PC-9 (cell line): ENCODE measurements at regions not wholly inside any gene's neighbourhood (a gene's known extent, or its start where the extent isn't known, plus 50 kb on each side); places are given as distances from the start of the nearest gene placed in this dataset.

Source experiments
- BruUV-seq: library from RNA; stranded (reverse); fragments of 400-500 nt; replicated peaks from 2 replicates; lab custom pipeline; 2021; lab: Mats Ljungman, UMichigan
- CTCF ChIA-PET: fragments of 300-600 bp; sonication (Branson Sonifier 250); formaldehyde crosslinking; loops from one replicate; lab custom pipeline; 2022; ENCODE audit warnings: antibody characterized with exemption; lab: Charles Lee
- POLR2A ChIA-PET: fragments of 300-600 bp; sonication (Branson Sonifier 250); formaldehyde crosslinking; loops from one replicate; lab custom pipeline; 2022; ENCODE audit warnings: antibody characterized with exemption; ENCODE audit not compliant: unreplicated experiment; lab: Charles Lee
- DNase-seq, 2 experiments: peaks; one replicate each; pipeline versions ENCODE4 v3.0.0 to v3.0.0-alpha.2; 2015 to 2022; ENCODE audit warnings: mixed read lengths in 1 of 2
- H2AFZ ChIP-seq: fragments of 200-600 bp; sonication (generic); 2 replicates; pipeline ENCODE4 v1.8.1; 2017; ENCODE audit warnings: antibody characterized with exemption
- H3F3A ChIP-seq: fragments of 200-600 bp; sonication (generic); 2 replicates; pipeline ENCODE4 v1.8.1; 2017; ENCODE audit warnings: antibody characterized with exemption, mild to moderate bottlenecking, low read depth; ENCODE audit not compliant: insufficient read depth
- H3K27ac ChIP-seq: fragments of 200-600 bp; sonication (generic); 2 replicates; pipeline ENCODE4 v1.6.1; 2016; ENCODE audit warnings: mixed run types
- H3K27me3 ChIP-seq: fragments of 200-600 bp; sonication (generic); 2 replicates; pipeline ENCODE4 v1.6.1; 2016; ENCODE audit warnings: low read depth, mixed run types; ENCODE audit not compliant: insufficient read depth
- H3K36me3 ChIP-seq: fragments of 200-600 bp; sonication (generic); 2 replicates; pipeline ENCODE4 v1.6.1; 2016; ENCODE audit warnings: low read depth, mixed run types
- H3K4me1 ChIP-seq: fragments of 200-600 bp; sonication (generic); replicated peaks from 2 replicates; pipeline ENCODE4 v1.6.1; 2016; ENCODE audit warnings: mixed run types; ENCODE audit not compliant: insufficient read depth
- H3K4me2 ChIP-seq: fragments of 200-600 bp; sonication (generic); 2 replicates; pipeline ENCODE4 v1.6.1; 2017; ENCODE audit warnings: mixed run types
- H3K4me3 ChIP-seq: fragments of 200-600 bp; sonication (generic); 2 replicates; pipeline ENCODE4 v1.6.1; 2016; ENCODE audit warnings: mixed run types
- H3K79me2 ChIP-seq: fragments of 200-600 bp; sonication (generic); 2 replicates; pipeline ENCODE4 v1.6.1; 2017; ENCODE audit warnings: low read depth, mixed run types
- H3K9me2 ChIP-seq: fragments of 200-600 bp; sonication (generic); 2 replicates; pipeline ENCODE4 v1.8.1; 2017; ENCODE audit warnings: mild to moderate bottlenecking; ENCODE audit not compliant: insufficient read depth
- H3K9me3 ChIP-seq: fragments of 200-600 bp; sonication (generic); 2 replicates; pipeline ENCODE4 v1.8.1; 2016; ENCODE audit warnings: low read depth; ENCODE audit not compliant: insufficient read depth
- H4K20me1 ChIP-seq: fragments of 200-600 bp; sonication (generic); 2 replicates; pipeline ENCODE4 v1.8.1; 2017; ENCODE audit not compliant: insufficient read depth
- CTCF ChIP-seq: fragments of 200-600 bp; sonication (generic); conservative IDR thresholded peaks from 2 replicates; pipeline ENCODE4 v1.6.1; 2017; ENCODE audit warnings: mixed run types, antibody characterized with exemption, mild to moderate bottlenecking, moderate library complexity
- EZH2 ChIP-seq: fragments of 200-600 bp; sonication (generic); IDR thresholded peaks from 2 replicates; pipeline ENCODE4 v1.8.0; 2017; ENCODE audit warnings: antibody characterized with exemption, low read depth
- intact Hi-C: fragments of 100-400 bp; cut with micrococcal nuclease; formaldehyde crosslinking; loops from one replicate; pipeline ENCODE4 v1.10.0; 2022; ENCODE audit not compliant: unreplicated experiment

DNA sequence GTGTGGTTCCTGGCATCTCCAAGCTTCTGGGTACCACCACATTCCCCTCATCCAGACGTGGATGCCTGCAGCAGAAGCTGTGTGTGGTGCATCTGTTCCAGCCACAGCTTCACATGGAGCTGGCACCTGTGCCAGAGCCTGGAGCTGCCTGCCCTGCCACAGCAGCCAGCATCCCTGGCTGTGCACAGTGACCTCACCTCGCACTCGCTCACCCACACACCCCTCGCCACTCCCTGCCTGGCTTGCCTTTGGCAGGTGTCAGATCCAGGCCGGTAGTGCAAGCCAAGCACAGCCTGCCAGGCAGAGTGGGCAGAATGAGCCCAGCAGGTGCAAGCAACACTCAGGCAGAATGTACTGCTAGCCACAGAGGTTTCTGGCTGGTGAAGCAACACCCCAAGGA is 59.9 kb upstream of the DYNC1I2 start:
- no peaks in the 10 kb centered on the region for H3K79me2 ChIP-seq
- TF ChIP-seq EZH2 (no peak), CTCF (no peak)
- no peaks in the 10 kb centered on the region for H3K4me1 ChIP-seq
- H3F3A ChIP-seq, result no peaks in the 10 kb centered on the region
- H3K27me3 ChIP-seq, result peaks cover 82% of the 10 kb centered on the region
- H4K20me1 ChIP-seq, result no peaks in the 10 kb centered on the region
- intact Hi-C loops, result no loop called here
- H3K9me2 ChIP-seq, result no peaks in the 10 kb centered on the region
- peaks cover 30% of the 10 kb centered on the region for H3K9me3 ChIP-seq
- no peak overlapping the region for H3K27ac ChIP-seq
- no peak for DNase-seq
- POLR2A ChIA-PET, result no interaction called here
- H2AFZ ChIP-seq, result no peak overlapping the region
- no peak overlapping the region for H3K4me3 ChIP-seq
- H3K36me3 ChIP-seq, result no peaks in the 10 kb centered on the region
- H3K4me2 ChIP-seq, result no peak overlapping the region
- no TSS peak for BruUV-seq
- CTCF ChIA-PET, result no interaction called here

DNA sequence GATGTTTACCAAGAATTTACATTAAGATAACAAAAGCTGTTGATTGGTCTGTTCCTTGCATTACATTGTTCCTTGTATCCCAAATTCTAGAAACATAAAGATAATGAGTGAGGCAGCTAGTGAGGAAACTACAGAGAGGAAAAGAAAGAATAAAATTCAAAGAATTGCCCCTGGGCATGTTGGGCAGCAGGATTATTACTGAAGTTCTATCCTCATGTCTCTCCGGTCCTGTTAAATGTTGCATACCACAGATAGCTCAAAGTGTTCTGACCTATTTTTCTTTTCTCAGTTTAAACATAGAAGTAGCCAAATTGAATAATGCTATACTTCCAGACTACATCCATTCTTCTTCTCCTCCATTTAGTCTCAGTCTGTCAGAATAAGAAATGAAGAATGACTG is 58.2 kb upstream of the DYNC1I2 start:
- no peaks in the 10 kb centered on the region for H3F3A ChIP-seq
- H3K27ac ChIP-seq, result no peak overlapping the region
- TF ChIP-seq EZH2, result no peak
- no peak for TF ChIP-seq CTCF
- CTCF ChIA-PET, result no interaction called here
- H3K9me2 ChIP-seq, result no peaks in the 10 kb centered on the region
- H3K36me3 ChIP-seq, result no peaks in the 10 kb centered on the region
- no peak for DNase-seq
- peaks cover 65% of the 10 kb centered on the region for H3K27me3 ChIP-seq
- intact Hi-C loops, result no loop called here
- no peak overlapping the region for H3K4me2 ChIP-seq
- no peak overlapping the region for H3K4me3 ChIP-seq
- peaks cover 30% of the 10 kb centered on the region for H3K9me3 ChIP-seq
- POLR2A ChIA-PET, result interaction anchor here (0.7 kb wide), 1 partner anchor 35 kb away, joined by 8 read pairs; no protein-coding TSS in a partner anchor
- no peaks in the 10 kb centered on the region for H3K4me1 ChIP-seq
- no peak overlapping the region for H2AFZ ChIP-seq
- no TSS peak for BruUV-seq
- no peaks in the 10 kb centered on the region for H4K20me1 ChIP-seq
- no peaks in the 10 kb centered on the region for H3K79me2 ChIP-seq

GRCh38 chr2:171630089-171630770 is 57.0 kb upstream of the DYNC1I2 start:
- Histone ChIP-seq H3K79me2 (no peaks in the 10 kb centered on the region), H3K27me3 (peaks cover 55% of the 10 kb centered on the region), H3K9me2 (no peaks in the 10 kb centered on the region), H3K9me3 (peaks cover 30% of the 10 kb centered on the region), H3K4me3 (no peak overlapping the region), H3K27ac (no peak overlapping the region), H3K4me2 (no peak overlapping the region), H4K20me1 (no peaks in the 10 kb centered on the region), H3K36me3 (no peaks in the 10 kb centered on the region), H2AFZ (no peak overlapping the region), H3F3A (no peaks in the 10 kb centered on the region), H3K4me1 (no peaks in the 10 kb centered on the region)
- POLR2A ChIA-PET, result no interaction called here
- BruUV-seq, result no TSS peak
- no peak for DNase-seq
- CTCF ChIA-PET, result no interaction called here
- intact Hi-C loops, result no loop called here
- no peak for TF ChIP-seq CTCF
